ENCODE measurements at regions not wholly inside any gene's neighbourhood (a gene's known extent, or its start where the extent isn't known, plus 50 kb on each side); places are given as distances from the start of the nearest gene placed in this dataset.

DNA sequence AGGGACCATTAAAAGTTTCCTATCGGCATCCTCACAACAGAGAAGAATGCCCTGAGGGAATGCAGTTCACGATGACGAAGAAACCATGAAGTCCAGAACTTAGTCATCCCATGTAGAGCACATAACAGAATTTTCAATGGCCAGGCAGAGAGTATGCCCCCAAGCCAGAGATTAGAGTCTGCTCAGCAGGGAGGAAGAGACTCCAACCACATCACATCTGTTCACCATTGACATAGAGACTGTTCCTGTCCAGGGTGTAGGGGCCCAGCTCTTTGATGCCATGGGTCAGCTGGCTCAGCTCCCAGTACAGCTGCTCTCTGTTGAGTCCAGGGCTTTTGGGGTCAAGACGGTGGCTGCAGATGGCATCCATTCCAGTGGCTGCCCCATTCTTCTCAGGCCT lies 68.2 kb downstream of the MBD3L1 start:
- Histone ChIP-seq H2AFZ (ENCODE audit: low read length) (no peak overlapping the region), H3K4me1 (ENCODE audit: control insufficient read depth, extremely low read depth, insufficient read depth, low read length) (no peaks in the 10 kb centered on the region), H3K27me3 (ENCODE audit: control insufficient read depth, insufficient read depth, low read length) (no peaks in the 10 kb centered on the region), H3K36me3 (ENCODE audit: control insufficient read depth, insufficient read depth, low read length) (no peaks in the 10 kb centered on the region), H3K9ac (ENCODE audit: insufficient read depth, low read length) (no peak overlapping the region), H3K27ac (ENCODE audit: insufficient read depth, low read length) (no peak overlapping the region), H3K9me3 (ENCODE audit: control insufficient read depth, insufficient read depth, low read depth, low read length) (no peaks in the 10 kb centered on the region), H3K4me2 (ENCODE audit: extremely low read depth, insufficient read depth, low read length) (no peak overlapping the region), H4K20me1 (ENCODE audit: control insufficient read depth, extremely low read depth, insufficient read depth, low read length) (no peaks in the 10 kb centered on the region), H3K79me2 (ENCODE audit: control insufficient read depth, insufficient read depth, low read length) (no peaks in the 10 kb centered on the region), H3K4me3 (replicated peaks in 1 of 4; ENCODE audit: control extremely low read depth in 1 of 4, insufficient read depth in 1 of 4, low read depth in 3 of 4, low read length in 4 of 4) (no peak overlapping the region)
- no peak for TF ChIP-seq EZH2 (IDR thresholded peaks at IDR 0.05; ENCODE audit: low read length, missing control alignments)
- TF ChIP-seq, protein P1, sequence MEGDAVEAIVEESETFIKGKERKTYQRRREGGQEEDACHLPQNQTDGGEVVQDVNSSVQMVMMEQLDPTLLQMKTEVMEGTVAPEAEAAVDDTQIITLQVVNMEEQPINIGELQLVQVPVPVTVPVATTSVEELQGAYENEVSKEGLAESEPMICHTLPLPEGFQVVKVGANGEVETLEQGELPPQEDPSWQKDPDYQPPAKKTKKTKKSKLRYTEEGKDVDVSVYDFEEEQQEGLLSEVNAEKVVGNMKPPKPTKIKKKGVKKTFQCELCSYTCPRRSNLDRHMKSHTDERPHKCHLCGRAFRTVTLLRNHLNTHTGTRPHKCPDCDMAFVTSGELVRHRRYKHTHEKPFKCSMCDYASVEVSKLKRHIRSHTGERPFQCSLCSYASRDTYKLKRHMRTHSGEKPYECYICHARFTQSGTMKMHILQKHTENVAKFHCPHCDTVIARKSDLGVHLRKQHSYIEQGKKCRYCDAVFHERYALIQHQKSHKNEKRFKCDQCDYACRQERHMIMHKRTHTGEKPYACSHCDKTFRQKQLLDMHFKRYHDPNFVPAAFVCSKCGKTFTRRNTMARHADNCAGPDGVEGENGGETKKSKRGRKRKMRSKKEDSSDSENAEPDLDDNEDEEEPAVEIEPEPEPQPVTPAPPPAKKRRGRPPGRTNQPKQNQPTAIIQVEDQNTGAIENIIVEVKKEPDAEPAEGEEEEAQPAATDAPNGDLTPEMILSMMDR (conservative IDR thresholded peaks at IDR 0.05 in 1 of 2, IDR thresholded peaks at IDR 0.05 in 1 of 2; ENCODE audit: low read depth in 1 of 2, low read length in 2 of 2), result no peak
- no peak for DNase-seq (ENCODE audit: low read depth in 2 of 2)

DNA sequence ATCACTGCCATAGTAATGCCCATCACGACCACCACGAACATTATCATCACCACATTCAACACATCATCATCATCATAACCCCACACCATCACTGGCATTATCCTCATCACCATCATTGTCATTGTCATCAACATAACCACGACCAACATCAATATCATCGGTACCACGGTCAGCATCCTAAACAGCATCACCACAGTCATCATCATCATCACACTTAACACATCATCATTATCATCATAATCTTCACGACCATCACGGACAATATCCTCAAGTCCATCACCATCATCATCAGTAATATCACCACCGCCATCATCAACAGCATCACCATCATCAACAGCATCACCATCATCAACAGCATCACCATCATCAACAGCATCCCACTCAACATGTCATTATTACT lies 70.3 kb downstream of the MBD3L1 start:
- H3K4me3 ChIP-seq (replicated peaks in 1 of 4; ENCODE audit: control extremely low read depth in 1 of 4, insufficient read depth in 1 of 4, low read depth in 3 of 4, low read length in 4 of 4), result no peak overlapping the region
- no peak overlapping the region for H3K9ac ChIP-seq (ENCODE audit: insufficient read depth, low read length)
- no peak overlapping the region for H2AFZ ChIP-seq (ENCODE audit: low read length)
- DNase-seq (ENCODE audit: low read depth in 2 of 2), result no peak
- no peaks in the 10 kb centered on the region for H3K79me2 ChIP-seq (ENCODE audit: control insufficient read depth, insufficient read depth, low read length)
- H3K27me3 ChIP-seq (ENCODE audit: control insufficient read depth, insufficient read depth, low read length), result no peaks in the 10 kb centered on the region
- H3K4me2 ChIP-seq (ENCODE audit: extremely low read depth, insufficient read depth, low read length), result no peak overlapping the region
- TF ChIP-seq EZH2 (IDR thresholded peaks at IDR 0.05; ENCODE audit: low read length, missing control alignments), result no peak
- TF ChIP-seq, protein P1 (conservative IDR thresholded peaks at IDR 0.05 in 1 of 2, IDR thresholded peaks at IDR 0.05 in 1 of 2; ENCODE audit: low read depth in 1 of 2, low read length in 2 of 2), result no peak
- no peaks in the 10 kb centered on the region for H3K9me3 ChIP-seq (ENCODE audit: control insufficient read depth, insufficient read depth, low read depth, low read length)
- H3K36me3 ChIP-seq (ENCODE audit: control insufficient read depth, insufficient read depth, low read length), result no peaks in the 10 kb centered on the region
- H3K4me1 ChIP-seq (ENCODE audit: control insufficient read depth, extremely low read depth, insufficient read depth, low read length), result no peaks in the 10 kb centered on the region
- no peaks in the 10 kb centered on the region for H4K20me1 ChIP-seq (ENCODE audit: control insufficient read depth, extremely low read depth, insufficient read depth, low read length)
- no peak overlapping the region for H3K27ac ChIP-seq (ENCODE audit: insufficient read depth, low read length)

DNA sequence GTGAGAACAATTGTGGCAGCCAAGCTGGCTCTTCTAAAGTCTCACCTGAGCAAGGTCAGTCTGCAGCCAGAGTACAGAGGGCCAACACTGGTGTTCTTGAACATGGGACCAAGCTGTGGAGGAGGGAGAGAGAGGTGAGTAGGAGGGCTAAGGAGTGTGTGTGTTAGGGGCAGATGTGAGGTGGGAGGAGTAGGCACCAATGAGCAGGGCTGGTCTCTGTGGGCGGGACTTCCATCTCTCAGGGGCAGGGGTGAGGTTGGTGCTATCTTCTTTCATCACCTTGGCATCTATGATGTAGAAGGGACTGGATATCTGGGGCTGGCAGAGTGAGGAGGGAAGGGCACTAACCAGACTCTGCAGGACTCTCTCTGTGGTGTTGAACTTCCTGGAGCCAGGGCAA lies 72.4 kb downstream of the MBD3L1 start:
- Histone ChIP-seq H2AFZ (ENCODE audit: low read length) (no peak overlapping the region), H3K27me3 (ENCODE audit: control insufficient read depth, insufficient read depth, low read length) (no peaks in the 10 kb centered on the region), H3K4me3 (replicated peaks in 1 of 4; ENCODE audit: control extremely low read depth in 1 of 4, insufficient read depth in 1 of 4, low read depth in 3 of 4, low read length in 4 of 4) (no peak overlapping the region), H3K4me2 (ENCODE audit: extremely low read depth, insufficient read depth, low read length) (no peak overlapping the region), H3K4me1 (ENCODE audit: control insufficient read depth, extremely low read depth, insufficient read depth, low read length) (no peaks in the 10 kb centered on the region), H3K79me2 (ENCODE audit: control insufficient read depth, insufficient read depth, low read length) (no peaks in the 10 kb centered on the region), H3K27ac (ENCODE audit: insufficient read depth, low read length) (no peak overlapping the region), H3K9ac (ENCODE audit: insufficient read depth, low read length) (no peak overlapping the region), H3K9me3 (ENCODE audit: control insufficient read depth, insufficient read depth, low read depth, low read length) (no peaks in the 10 kb centered on the region), H4K20me1 (ENCODE audit: control insufficient read depth, extremely low read depth, insufficient read depth, low read length) (no peaks in the 10 kb centered on the region), H3K36me3 (ENCODE audit: control insufficient read depth, insufficient read depth, low read length) (no peaks in the 10 kb centered on the region)
- no peak for DNase-seq (ENCODE audit: low read depth in 2 of 2)
- no peak for TF ChIP-seq EZH2 (IDR thresholded peaks at IDR 0.05; ENCODE audit: low read length, missing control alignments)
- TF ChIP-seq, protein P1 (conservative IDR thresholded peaks at IDR 0.05 in 1 of 2, IDR thresholded peaks at IDR 0.05 in 1 of 2; ENCODE audit: low read depth in 1 of 2, low read length in 2 of 2), result no peak

Measured in fibroblast of lung (primary cell).